GM23338 (cell line): ENCODE measurements at regions not wholly inside any gene's neighbourhood (a gene's known extent, or its start where the extent isn't known, plus 50 kb on each side); places are given as distances from the start of the nearest gene placed in this dataset.

ENCODE experiments used
- ATAC-seq: fragments of 200-7000 bp; cut with Tn5 transposase; 3 replicates; pipeline ENCODE4 v1.9.1; 2020
- DNase-seq: peaks from one replicate; pipeline ENCODE4 v3.0.0-alpha.2; 2015; ENCODE audit warnings: low spot score
- H2AFZ ChIP-seq: fragments of 200-600 bp; sonication (generic); 2 replicates; pipeline ENCODE4 v1.8.0; 2016; ENCODE audit warnings: antibody characterized with exemption, mild to moderate bottlenecking, moderate library complexity
- H3F3A ChIP-seq: fragments of 200-600 bp; sonication (generic); replicated peaks from 2 replicates; pipeline ENCODE4 v1.8.0; 2017; ENCODE audit warnings: antibody characterized with exemption, mixed run types, low read depth
- H3K27ac ChIP-seq: fragments of 200-600 bp; sonication (generic); 2 replicates; pipeline ENCODE4 v1.6.1; 2016; ENCODE audit warnings: low read depth
- H3K27me3 ChIP-seq: fragments of 200-600 bp; sonication (generic); 2 replicates; pipeline ENCODE4 v1.8.0; 2016; ENCODE audit warnings: mild to moderate bottlenecking, mixed run types, moderate library complexity; ENCODE audit not compliant: insufficient read depth
- H3K36me3 ChIP-seq: fragments of 200-600 bp; sonication (generic); 2 replicates; pipeline ENCODE4 v1.8.0; 2016; ENCODE audit warnings: mild to moderate bottlenecking; ENCODE audit not compliant: insufficient read depth
- H3K4me1 ChIP-seq: fragments of 200-600 bp; sonication (generic); 2 replicates; pipeline ENCODE4 v1.8.0; 2016; ENCODE audit warnings: mild to moderate bottlenecking, moderate library complexity; ENCODE audit not compliant: insufficient read depth
- H3K4me2 ChIP-seq: fragments of 200-600 bp; sonication (generic); 2 replicates; pipeline ENCODE4 v1.7.1; 2017; ENCODE audit warnings: mixed run types
- H3K4me3 ChIP-seq: fragments of 200-600 bp; sonication (generic); 2 replicates; pipeline ENCODE4 v1.6.1; 2016; ENCODE audit warnings: mixed run types
- H3K79me2 ChIP-seq: fragments of 200-600 bp; sonication (generic); replicated peaks from 2 replicates; pipeline ENCODE4 v1.8.0; 2017; ENCODE audit warnings: mild to moderate bottlenecking; ENCODE audit not compliant: insufficient read depth
- H3K9me2 ChIP-seq: fragments of 200-600 bp; sonication (generic); 2 replicates; pipeline ENCODE4 v1.8.0; 2017; ENCODE audit not compliant: insufficient read depth
- H4K20me1 ChIP-seq: fragments of 200-600 bp; sonication (generic); replicated peaks from 2 replicates; pipeline ENCODE4 v1.8.0; 2017; ENCODE audit warnings: mild to moderate bottlenecking; ENCODE audit not compliant: insufficient read depth
- H3K27ac Mint-ChIP-seq: 2 replicates; pipeline ENCODE4 v1.8.0; 2020; ENCODE audit warnings: inconsistent platforms, mild to moderate bottlenecking, moderate library complexity, mixed read lengths
- H3K27me3 Mint-ChIP-seq: 3 replicates; pipeline ENCODE4 v1.8.0; 2022; ENCODE audit warnings: low read depth, mild to moderate bottlenecking, moderate library complexity, mixed read lengths, inconsistent platforms; ENCODE audit not compliant: insufficient read depth, poor library complexity
- H3K36me3 Mint-ChIP-seq: 3 replicates; pipeline ENCODE4 v1.8.0; 2021; ENCODE audit warnings: low read depth, mild to moderate bottlenecking, inconsistent platforms, moderate library complexity, mixed read lengths
- H3K4me1 Mint-ChIP-seq: 3 replicates; pipeline ENCODE4 v1.8.0; 2020; ENCODE audit warnings: mild to moderate bottlenecking, inconsistent platforms, mixed read lengths
- H3K4me3 Mint-ChIP-seq: 3 replicates; pipeline ENCODE4 v1.8.0; 2021; ENCODE audit warnings: moderate library complexity, mild to moderate bottlenecking, inconsistent platforms, mixed read lengths
- H3K9me3 Mint-ChIP-seq: 3 replicates; pipeline ENCODE4 v1.8.0; 2020; ENCODE audit warnings: moderate library complexity, mild to moderate bottlenecking, inconsistent platforms, mixed read lengths
- CREB1 ChIP-seq: fragments of 250-450 bp; sonication (Bioruptor Pico); IDR thresholded peaks from 2 replicates; pipeline ENCODE4 v1.5.0; 2020; ENCODE audit warnings: low read depth, mild to moderate bottlenecking, moderate library complexity
- EZH2 ChIP-seq: fragments of 200-600 bp; sonication (generic); IDR thresholded peaks from one replicate; pipeline ENCODE4 v1.8.0; 2017; ENCODE audit warnings: antibody characterized with exemption, mild to moderate bottlenecking, low read depth; ENCODE audit not compliant: unreplicated experiment
- EZH2phosphoT487 ChIP-seq: fragments of 200-600 bp; sonication (generic); IDR thresholded peaks from one replicate; pipeline ENCODE4 v1.8.1; 2018; ENCODE audit warnings: antibody characterized with exemption; ENCODE audit not compliant: unreplicated experiment
- JUNB ChIP-seq: IDR thresholded peaks from one replicate; pipeline ENCODE4 v1.6.1; 2016; ENCODE audit warnings: antibody characterized with exemption; ENCODE audit not compliant: unreplicated experiment
- NANOG ChIP-seq: IDR thresholded peaks from 2 replicates; pipeline ENCODE4 v1.6.1; 2016; ENCODE audit warnings: antibody characterized with exemption, borderline replicate concordance
- POLR2AphosphoS5 ChIP-seq: IDR thresholded peaks from 2 replicates; pipeline ENCODE4 v1.6.1; 2016; ENCODE audit warnings: antibody characterized with exemption, low read depth
- STAT1 ChIP-seq: IDR thresholded peaks from one replicate; pipeline ENCODE4 v1.6.1; 2016; ENCODE audit warnings: antibody characterized with exemption; ENCODE audit not compliant: unreplicated experiment
- ZNF114 ChIP-seq: fragments of 250-450 bp; sonication (Bioruptor Pico); IDR thresholded peaks from 2 replicates; pipeline ENCODE4 v1.5.0; 2020; ENCODE audit warnings: mild to moderate bottlenecking, moderate library complexity
- ZNF331 ChIP-seq: fragments of 250-450 bp; sonication (Bioruptor Pico); IDR thresholded peaks from 2 replicates; pipeline ENCODE4 v1.5.0; 2020; ENCODE audit warnings: low read depth, mild to moderate bottlenecking, moderate library complexity
- TF ChIP-seq, protein P1 (sequence below): fragments of 250-450 bp; sonication (Bioruptor Pico); IDR thresholded peaks from 2 replicates; pipeline ENCODE4 v1.5.0; 2020; ENCODE audit warnings: mild to moderate bottlenecking, moderate library complexity
- TF ChIP-seq, protein P2 (sequence below): IDR thresholded peaks from 2 replicates; pipeline ENCODE4 v1.6.1; 2016; ENCODE audit warnings: antibody characterized with exemption
- TF ChIP-seq, protein P3 (sequence below), 2 experiments: fragments of 200-600 bp in 1 of 2; sonication (generic) in 1 of 2; conservative IDR thresholded peaks; 2 replicates each; pipeline versions ENCODE4 v1.5.1 to v1.6.1; 2016 to 2017; ENCODE audit warnings: antibody characterized with exemption in 2 of 2, low read depth in 2 of 2, mild to moderate bottlenecking in 2 of 2, moderate library complexity in 1 of 2

DNA sequence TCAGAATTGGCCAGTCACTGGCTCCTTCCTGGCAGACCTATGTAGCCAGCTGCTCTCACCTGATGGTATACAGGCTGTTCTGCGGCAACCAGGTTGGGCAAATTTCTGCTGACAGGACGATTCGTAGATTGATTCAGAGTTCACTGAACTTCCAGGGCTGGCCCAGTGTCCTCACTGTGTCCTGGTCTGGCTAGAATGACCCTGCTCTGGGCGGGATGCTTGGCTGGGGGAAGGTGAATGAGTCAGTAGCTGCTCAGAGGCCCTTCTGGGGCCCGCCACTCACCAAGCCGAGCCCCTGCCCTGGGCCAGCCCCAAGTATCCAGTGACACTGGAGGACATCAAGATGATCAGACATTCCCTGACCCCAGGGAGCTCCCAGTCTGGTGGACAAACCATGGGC lies 62.9 kb upstream of the WNT11 start:
- Histone ChIP-seq H3K4me3 (no peak overlapping the region), H3K79me2 (no peaks in the 10 kb centered on the region), H3K27ac (no peak overlapping the region), H3K27me3 (no peaks in the 10 kb centered on the region), H2AFZ (no peak overlapping the region), H4K20me1 (no peaks in the 10 kb centered on the region), H3K36me3 (no peaks in the 10 kb centered on the region), H3K4me2 (no peak overlapping the region), H3F3A (no peaks in the 10 kb centered on the region), H3K9me2 (peaks cover 8% of the 10 kb centered on the region; the same call in 1 of the 2 replicates), H3K4me1 (no peaks in the 10 kb centered on the region)
- no peaks in the 10 kb centered on the region for H3K4me1 Mint-ChIP-seq
- H3K36me3 Mint-ChIP-seq = no peaks in the 10 kb centered on the region
- no peak overlapping the region for H3K27ac Mint-ChIP-seq
- H3K27me3 Mint-ChIP-seq = peaks cover 2% of the 10 kb centered on the region
- ATAC-seq = no peak
- H3K4me3 Mint-ChIP-seq = no peak overlapping the region
- TF ChIP-seq, protein P1, sequence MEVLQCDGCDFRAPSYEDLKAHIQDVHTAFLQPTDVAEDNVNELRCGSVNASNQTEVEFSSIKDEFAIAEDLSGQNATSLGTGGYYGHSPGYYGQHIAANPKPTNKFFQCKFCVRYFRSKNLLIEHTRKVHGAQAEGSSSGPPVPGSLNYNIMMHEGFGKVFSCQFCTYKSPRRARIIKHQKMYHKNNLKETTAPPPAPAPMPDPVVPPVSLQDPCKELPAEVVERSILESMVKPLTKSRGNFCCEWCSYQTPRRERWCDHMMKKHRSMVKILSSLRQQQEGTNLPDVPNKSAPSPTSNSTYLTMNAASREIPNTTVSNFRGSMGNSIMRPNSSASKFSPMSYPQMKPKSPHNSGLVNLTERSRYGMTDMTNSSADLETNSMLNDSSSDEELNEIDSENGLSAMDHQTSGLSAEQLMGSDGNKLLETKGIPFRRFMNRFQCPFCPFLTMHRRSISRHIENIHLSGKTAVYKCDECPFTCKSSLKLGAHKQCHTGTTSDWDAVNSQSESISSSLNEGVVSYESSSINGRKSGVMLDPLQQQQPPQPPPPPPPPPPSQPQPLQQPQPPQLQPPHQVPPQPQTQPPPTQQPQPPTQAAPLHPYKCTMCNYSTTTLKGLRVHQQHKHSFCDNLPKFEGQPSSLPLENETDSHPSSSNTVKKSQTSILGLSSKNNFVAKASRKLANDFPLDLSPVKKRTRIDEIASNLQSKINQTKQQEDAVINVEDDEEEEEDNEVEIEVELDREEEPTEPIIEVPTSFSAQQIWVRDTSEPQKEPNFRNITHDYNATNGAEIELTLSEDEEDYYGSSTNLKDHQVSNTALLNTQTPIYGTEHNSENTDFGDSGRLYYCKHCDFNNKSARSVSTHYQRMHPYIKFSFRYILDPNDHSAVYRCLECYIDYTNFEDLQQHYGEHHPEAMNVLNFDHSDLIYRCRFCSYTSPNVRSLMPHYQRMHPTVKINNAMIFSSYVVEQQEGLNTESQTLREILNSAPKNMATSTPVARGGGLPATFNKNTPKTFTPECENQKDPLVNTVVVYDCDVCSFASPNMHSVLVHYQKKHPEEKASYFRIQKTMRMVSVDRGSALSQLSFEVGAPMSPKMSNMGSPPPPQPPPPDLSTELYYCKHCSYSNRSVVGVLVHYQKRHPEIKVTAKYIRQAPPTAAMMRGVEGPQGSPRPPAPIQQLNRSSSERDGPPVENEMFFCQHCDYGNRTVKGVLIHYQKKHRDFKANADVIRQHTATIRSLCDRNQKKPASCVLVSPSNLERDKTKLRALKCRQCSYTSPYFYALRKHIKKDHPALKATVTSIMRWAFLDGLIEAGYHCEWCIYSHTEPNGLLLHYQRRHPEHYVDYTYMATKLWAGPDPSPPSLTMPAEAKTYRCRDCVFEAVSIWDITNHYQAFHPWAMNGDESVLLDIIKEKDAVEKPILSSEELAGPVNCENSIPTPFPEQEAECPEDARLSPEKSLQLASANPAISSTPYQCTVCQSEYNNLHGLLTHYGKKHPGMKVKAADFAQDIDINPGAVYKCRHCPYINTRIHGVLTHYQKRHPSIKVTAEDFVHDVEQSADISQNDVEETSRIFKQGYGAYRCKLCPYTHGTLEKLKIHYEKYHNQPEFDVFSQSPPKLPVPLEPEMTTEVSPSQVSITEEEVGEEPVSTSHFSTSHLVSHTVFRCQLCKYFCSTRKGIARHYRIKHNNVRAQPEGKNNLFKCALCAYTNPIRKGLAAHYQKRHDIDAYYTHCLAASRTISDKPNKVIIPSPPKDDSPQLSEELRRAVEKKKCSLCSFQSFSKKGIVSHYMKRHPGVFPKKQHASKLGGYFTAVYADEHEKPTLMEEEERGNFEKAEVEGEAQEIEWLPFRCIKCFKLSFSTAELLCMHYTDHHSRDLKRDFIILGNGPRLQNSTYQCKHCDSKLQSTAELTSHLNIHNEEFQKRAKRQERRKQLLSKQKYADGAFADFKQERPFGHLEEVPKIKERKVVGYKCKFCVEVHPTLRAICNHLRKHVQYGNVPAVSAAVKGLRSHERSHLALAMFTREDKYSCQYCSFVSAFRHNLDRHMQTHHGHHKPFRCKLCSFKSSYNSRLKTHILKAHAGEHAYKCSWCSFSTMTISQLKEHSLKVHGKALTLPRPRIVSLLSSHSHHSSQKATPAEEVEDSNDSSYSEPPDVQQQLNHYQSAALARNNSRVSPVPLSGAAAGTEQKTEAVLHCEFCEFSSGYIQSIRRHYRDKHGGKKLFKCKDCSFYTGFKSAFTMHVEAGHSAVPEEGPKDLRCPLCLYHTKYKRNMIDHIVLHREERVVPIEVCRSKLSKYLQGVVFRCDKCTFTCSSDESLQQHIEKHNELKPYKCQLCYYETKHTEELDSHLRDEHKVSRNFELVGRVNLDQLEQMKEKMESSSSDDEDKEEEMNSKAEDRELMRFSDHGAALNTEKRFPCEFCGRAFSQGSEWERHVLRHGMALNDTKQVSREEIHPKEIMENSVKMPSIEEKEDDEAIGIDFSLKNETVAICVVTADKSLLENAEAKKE (CRISPR knock-in tag) = no peak
- H3K9me3 Mint-ChIP-seq = peaks cover 5% of the 10 kb centered on the region; the same call in 2 of the 3 replicates
- DNase-seq = no peak

DNA sequence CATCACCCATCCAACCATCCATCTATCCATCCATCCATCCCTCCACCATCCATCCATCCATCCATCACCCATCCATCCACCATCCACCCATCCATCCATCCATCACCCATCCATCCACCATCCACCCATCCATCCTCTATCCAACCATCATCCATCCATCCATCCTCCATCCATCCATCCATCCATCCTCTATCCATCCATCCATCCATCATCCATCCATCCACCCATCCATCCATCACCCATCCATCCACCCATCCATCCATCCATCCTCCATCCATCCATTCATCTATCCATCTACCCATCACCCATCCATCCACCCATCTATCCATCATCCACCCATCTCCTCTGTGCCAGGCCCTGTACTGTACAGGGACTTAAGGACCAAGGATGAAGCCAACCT lies 62.2 kb upstream of the WNT11 start:
- ATAC-seq = no peak
- Histone ChIP-seq H3K27ac (no peak overlapping the region), H3K27me3 (no peaks in the 10 kb centered on the region), H3K4me2 (no peak overlapping the region), H4K20me1 (no peaks in the 10 kb centered on the region), H3K79me2 (no peaks in the 10 kb centered on the region), H3K4me1 (no peaks in the 10 kb centered on the region), H3K36me3 (no peaks in the 10 kb centered on the region), H3F3A (no peaks in the 10 kb centered on the region), H3K4me3 (no peak overlapping the region), H2AFZ (no peak overlapping the region), H3K9me2 (peaks cover 8% of the 10 kb centered on the region; the same call in 1 of the 2 replicates)
- H3K9me3 Mint-ChIP-seq = no peaks in the 10 kb centered on the region
- H3K36me3 Mint-ChIP-seq = no peaks in the 10 kb centered on the region
- no peak overlapping the region for H3K4me3 Mint-ChIP-seq
- H3K27me3 Mint-ChIP-seq = peaks cover 2% of the 10 kb centered on the region
- DNase-seq = no peak
- H3K4me1 Mint-ChIP-seq = no peaks in the 10 kb centered on the region
- H3K27ac Mint-ChIP-seq = no peak overlapping the region
- no peak for TF ChIP-seq CREB1 (CRISPR knock-in tag)
- TF ChIP-seq JUNB = no peak
- no peak for TF ChIP-seq ZNF331
- TF ChIP-seq NANOG = no peak
- no peak for TF ChIP-seq EZH2phosphoT487
- TF ChIP-seq ZNF114 = no peak
- TF ChIP-seq, protein P2, sequence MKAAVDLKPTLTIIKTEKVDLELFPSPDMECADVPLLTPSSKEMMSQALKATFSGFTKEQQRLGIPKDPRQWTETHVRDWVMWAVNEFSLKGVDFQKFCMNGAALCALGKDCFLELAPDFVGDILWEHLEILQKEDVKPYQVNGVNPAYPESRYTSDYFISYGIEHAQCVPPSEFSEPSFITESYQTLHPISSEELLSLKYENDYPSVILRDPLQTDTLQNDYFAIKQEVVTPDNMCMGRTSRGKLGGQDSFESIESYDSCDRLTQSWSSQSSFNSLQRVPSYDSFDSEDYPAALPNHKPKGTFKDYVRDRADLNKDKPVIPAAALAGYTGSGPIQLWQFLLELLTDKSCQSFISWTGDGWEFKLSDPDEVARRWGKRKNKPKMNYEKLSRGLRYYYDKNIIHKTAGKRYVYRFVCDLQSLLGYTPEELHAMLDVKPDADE = no peak
- TF ChIP-seq STAT1 = no peak
- no peak for TF ChIP-seq EZH2
- TF ChIP-seq, protein P3, sequence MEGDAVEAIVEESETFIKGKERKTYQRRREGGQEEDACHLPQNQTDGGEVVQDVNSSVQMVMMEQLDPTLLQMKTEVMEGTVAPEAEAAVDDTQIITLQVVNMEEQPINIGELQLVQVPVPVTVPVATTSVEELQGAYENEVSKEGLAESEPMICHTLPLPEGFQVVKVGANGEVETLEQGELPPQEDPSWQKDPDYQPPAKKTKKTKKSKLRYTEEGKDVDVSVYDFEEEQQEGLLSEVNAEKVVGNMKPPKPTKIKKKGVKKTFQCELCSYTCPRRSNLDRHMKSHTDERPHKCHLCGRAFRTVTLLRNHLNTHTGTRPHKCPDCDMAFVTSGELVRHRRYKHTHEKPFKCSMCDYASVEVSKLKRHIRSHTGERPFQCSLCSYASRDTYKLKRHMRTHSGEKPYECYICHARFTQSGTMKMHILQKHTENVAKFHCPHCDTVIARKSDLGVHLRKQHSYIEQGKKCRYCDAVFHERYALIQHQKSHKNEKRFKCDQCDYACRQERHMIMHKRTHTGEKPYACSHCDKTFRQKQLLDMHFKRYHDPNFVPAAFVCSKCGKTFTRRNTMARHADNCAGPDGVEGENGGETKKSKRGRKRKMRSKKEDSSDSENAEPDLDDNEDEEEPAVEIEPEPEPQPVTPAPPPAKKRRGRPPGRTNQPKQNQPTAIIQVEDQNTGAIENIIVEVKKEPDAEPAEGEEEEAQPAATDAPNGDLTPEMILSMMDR (conservative IDR thresholded peaks at IDR 0.05; ENCODE audit: low read depth in 2 of 2) = no peak
- TF ChIP-seq POLR2AphosphoS5 = no peak
